Duodenal mucosa (tissue), 2 donors: ENCODE measurements at regions not wholly inside any gene's neighbourhood (a gene's known extent, or its start where the extent isn't known, plus 50 kb on each side); places are given as distances from the start of the nearest gene placed in this dataset.
A peak's percentile ranks its signal among the peaks of the same experiment; 100 is the strongest.

Source experiments
- H3K27ac ChIP-seq: one replicate; pipeline ENCODE4 v1.7.0; 2013; ENCODE audit warnings: low read depth, low read length
- H3K27me3 ChIP-seq, 2 donors: one replicate each; pipeline ENCODE4 v1.7.0; 2013; ENCODE audit warnings: low read length in 2 of 2, control low read depth in 1 of 2; ENCODE audit not compliant: insufficient read depth in 2 of 2, control insufficient read depth in 1 of 2
- H3K36me3 ChIP-seq, 2 donors: one replicate each; pipeline ENCODE4 v1.7.0; 2013; ENCODE audit warnings: low read length in 2 of 2, control low read depth in 1 of 2; ENCODE audit not compliant: insufficient read depth in 2 of 2, control insufficient read depth in 1 of 2
- H3K4me1 ChIP-seq, 2 donors: one replicate each; pipeline ENCODE4 v1.7.0; 2013; ENCODE audit warnings: low read length in 2 of 2, control low read depth in 1 of 2; ENCODE audit not compliant: insufficient read depth in 2 of 2, control insufficient read depth in 1 of 2
- H3K4me3 ChIP-seq, 2 donors: one replicate each; pipeline ENCODE4 v1.7.0; 2013; ENCODE audit warnings: low read length in 2 of 2, low read depth in 1 of 2
- H3K9ac ChIP-seq, 2 donors: one replicate each; pipeline ENCODE4 v1.7.0; 2013; ENCODE audit warnings: low read length in 2 of 2, low read depth in 1 of 2
- H3K9me3 ChIP-seq, 2 donors: one replicate each; pipeline ENCODE4 v1.7.0; 2013; ENCODE audit warnings: low read length in 2 of 2, control low read depth in 1 of 2; ENCODE audit not compliant: control insufficient read depth in 1 of 2

DNA sequence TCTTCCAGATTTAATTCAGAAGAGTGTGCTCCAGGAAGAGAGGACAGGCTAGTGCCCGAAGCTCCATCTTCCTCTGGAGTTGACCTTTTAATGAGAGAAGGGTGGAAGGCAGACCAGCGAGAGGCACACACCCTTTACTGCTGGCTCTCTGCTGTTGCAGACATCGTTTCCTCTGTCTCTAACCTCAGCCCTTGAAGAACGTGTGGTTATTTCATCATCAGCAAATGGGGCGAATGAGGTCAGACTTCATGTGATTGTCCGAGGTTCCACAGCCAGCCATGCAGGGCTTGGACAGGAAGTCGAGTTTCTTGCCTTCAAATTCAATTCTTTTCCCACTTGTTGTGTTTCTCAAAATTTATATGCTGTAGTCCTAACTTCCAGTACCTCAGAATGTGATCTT is 155.2 kb upstream of the MSX1 start:
- H3K27ac ChIP-seq, result no peak overlapping the region

DNA sequence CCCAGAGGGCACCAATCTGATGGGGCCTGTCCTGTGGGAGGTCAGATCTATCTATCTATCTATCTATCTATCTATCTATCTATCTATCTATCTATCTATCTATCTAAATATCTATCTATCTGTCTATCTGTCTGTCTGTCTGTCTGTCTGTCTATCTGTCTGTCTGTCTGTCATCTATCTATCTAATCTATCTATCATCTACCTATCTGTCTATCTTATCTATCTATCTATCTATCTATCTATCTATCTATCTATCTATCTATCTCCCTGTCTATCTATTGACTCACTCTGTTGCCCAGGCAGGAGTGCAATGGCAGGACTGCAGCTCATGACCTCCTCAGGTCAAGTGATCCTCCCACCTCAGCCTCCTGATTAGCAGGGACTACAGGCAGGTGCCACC is 155.7 kb upstream of the STX18 start:
- Histone ChIP-seq H3K36me3 (no peaks in the 10 kb centered on the region), H3K27me3 (no peaks in the 10 kb centered on the region), H3K4me1 (no peaks in the 10 kb centered on the region), H3K4me3 (no peak overlapping the region), H3K27ac (no peak overlapping the region), H3K9ac (no peak overlapping the region), H3K9me3 (no peaks in the 10 kb centered on the region)

More for the DNA sequence above, 155.2 kb upstream of the MSX1 start:
- Histone ChIP-seq H3K4me3 (no peak overlapping the region), H3K9me3 (no peaks in the 10 kb centered on the region), H3K27me3 (no peaks in the 10 kb centered on the region), H3K4me1 (no peaks in the 10 kb centered on the region), H3K36me3 (no peaks in the 10 kb centered on the region), H3K9ac (no peak overlapping the region)

DNA sequence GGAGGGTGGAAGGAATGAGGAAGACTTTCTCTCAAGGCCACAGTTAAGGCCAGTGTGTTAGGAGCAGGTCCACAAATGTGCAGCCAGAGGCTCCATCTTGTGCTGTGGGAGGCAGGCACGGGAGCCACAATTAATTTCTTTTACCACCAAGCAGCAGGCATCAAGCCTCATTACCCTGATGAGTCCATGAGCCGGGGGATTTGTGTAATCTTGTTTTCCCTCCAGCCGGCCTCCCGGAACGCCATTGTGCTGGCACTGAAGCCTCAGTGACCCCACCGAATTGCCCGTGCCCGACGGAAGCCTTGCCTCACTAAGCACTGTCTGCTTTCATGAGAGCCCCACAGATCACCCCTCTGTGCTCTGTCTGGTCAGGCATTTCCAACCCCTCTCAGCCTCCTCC is 154.7 kb upstream of the STX18 start:
- Histone ChIP-seq H3K27me3 (no peaks in the 10 kb centered on the region), H3K36me3 (no peaks in the 10 kb centered on the region), H3K4me3 (no peak overlapping the region), H3K4me1 (no peaks in the 10 kb centered on the region), H3K9me3 (no peaks in the 10 kb centered on the region), H3K27ac (no peak overlapping the region), H3K9ac (no peak overlapping the region)

DNA sequence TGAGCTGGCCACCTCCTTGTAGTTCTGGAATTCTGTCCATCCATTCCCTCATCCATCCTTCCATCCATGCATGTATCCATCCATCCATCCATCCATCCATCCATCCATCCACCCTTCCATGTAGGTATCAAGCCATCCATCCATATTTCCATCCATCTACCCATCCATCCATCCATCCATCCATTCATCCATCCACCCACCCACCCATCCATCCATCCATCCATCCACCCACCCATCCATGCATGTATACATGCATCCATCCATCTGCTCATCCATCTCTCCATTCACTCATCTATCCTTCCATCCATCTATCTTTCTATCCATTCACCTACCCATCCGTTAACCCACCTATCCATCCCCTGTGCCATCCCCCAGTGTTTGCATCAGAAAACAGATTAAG is 153.6 kb upstream of the STX18 start:
- no peak overlapping the region for H3K9ac ChIP-seq
- H3K4me3 ChIP-seq, result no peak overlapping the region
- no peaks in the 10 kb centered on the region for H3K27me3 ChIP-seq
- no peaks in the 10 kb centered on the region for H3K4me1 ChIP-seq
- H3K36me3 ChIP-seq, result no peaks in the 10 kb centered on the region
- no peak overlapping the region for H3K27ac ChIP-seq
- H3K9me3 ChIP-seq, result no peaks in the 10 kb centered on the region

DNA sequence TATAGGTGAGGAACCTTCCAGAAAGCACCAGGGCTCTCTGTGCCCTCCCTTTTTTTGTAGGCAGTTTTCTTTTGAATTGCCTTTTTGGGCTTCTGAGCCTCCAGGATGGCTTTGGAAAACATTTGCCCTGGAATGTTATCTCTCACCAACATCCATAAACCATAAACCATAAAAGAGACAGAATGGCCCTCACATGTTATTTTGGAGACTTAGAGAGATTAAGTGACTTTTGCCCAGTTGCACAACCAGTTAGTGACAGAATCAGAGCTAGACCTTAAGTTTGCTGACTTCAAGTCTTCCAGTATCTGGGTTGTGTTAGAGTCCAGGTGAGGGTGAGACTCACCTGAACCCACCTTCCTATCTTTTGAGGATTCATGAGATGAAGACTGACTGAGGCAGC is 153.0 kb upstream of the STX18 start:
- Histone ChIP-seq H3K36me3 (no peaks in the 10 kb centered on the region), H3K27me3 (no peaks in the 10 kb centered on the region), H3K9ac (no peak overlapping the region), H3K4me1 (no peaks in the 10 kb centered on the region), H3K27ac (no peak overlapping the region), H3K4me3 (no peak overlapping the region), H3K9me3 (no peaks in the 10 kb centered on the region)

DNA sequence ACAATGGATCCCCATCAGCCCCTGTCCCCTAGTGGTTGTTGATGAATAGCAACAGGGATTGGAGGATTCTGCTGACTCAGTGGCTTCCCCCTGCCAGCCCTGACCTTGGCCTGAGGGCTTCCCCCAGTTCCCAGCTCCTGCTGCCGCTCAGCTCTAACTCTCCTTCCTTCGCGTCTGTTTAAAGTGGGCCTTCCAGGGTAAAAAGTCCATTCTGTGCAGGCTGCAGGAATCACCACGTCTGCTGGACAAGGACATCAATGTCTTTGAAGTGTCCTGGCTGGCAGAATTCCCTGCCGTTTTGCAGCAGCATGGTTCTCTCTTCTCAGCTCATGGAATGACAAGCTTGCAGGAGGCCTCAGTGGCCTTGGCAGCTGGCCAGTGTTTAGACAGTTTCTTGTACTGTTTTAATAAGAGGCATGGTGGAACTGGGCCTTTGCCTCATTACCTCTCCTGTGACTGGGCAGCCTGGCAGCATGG is 152.5 kb upstream of the STX18 start:
- H3K27me3 ChIP-seq, result no peaks in the 10 kb centered on the region
- no peak overlapping the region for H3K9ac ChIP-seq
- no peaks in the 10 kb centered on the region for H3K4me1 ChIP-seq
- no peaks in the 10 kb centered on the region for H3K9me3 ChIP-seq
- no peak overlapping the region for H3K4me3 ChIP-seq
- no peak overlapping the region for H3K27ac ChIP-seq
- no peaks in the 10 kb centered on the region for H3K36me3 ChIP-seq

DNA sequence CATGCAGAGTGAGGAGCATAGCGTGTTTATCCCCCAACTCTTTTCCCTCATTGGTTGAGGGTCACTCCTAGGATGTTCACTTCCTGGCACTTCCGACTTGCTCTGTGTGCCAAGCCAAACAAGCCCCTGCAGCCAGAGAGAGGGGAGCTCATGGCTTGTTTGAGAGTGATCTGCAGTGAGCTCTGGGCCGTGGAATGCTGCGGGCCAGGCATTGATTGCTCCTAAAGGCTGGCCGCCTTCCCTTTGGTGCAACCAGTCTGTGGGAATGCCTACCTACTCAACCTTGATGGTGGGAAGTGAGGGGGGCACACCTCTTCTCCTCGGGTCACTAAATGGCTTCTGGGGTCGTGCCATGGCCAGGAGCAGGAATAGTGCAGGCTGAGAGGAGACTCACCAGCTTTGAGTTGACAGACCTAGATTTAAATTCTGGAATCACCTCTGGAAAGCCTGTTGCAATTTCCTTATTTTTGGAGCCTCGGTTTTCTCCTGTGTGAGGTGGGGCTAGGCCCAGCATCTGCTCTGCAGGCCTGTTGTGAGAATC is 152.0 kb upstream of the STX18 start:
- Histone ChIP-seq H3K9me3 (no peaks in the 10 kb centered on the region), H3K4me1 (no peaks in the 10 kb centered on the region), H3K27ac (no peak overlapping the region), H3K4me3 (no peak overlapping the region), H3K9ac (no peak overlapping the region), H3K36me3 (no peaks in the 10 kb centered on the region), H3K27me3 (no peaks in the 10 kb centered on the region)

DNA sequence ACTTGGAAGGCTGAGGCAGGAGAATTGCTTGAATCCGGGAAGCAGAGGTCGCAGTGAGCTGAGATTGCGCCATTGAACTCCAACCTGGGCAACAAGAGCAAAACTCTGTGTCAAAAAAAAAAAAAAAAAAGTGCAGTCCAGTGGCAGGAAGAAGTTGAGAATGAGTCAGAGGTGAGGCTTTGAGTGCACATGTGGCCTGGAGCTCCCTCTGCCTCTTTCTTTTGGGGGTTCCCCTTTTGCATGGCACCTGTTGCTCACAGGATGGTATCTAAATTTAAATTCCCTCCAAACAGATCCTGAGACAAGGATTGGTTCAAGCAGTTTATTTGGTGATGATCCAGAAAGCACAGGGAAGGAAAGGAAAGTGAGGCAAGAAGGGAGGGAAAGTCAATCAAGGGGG is 151.4 kb upstream of the STX18 start:
- Histone ChIP-seq H3K27ac (no peak overlapping the region), H3K27me3 (no peaks in the 10 kb centered on the region), H3K9me3 (no peaks in the 10 kb centered on the region), H3K4me3 (no peak overlapping the region), H3K9ac (no peak overlapping the region), H3K4me1 (no peaks in the 10 kb centered on the region), H3K36me3 (no peaks in the 10 kb centered on the region)

DNA sequence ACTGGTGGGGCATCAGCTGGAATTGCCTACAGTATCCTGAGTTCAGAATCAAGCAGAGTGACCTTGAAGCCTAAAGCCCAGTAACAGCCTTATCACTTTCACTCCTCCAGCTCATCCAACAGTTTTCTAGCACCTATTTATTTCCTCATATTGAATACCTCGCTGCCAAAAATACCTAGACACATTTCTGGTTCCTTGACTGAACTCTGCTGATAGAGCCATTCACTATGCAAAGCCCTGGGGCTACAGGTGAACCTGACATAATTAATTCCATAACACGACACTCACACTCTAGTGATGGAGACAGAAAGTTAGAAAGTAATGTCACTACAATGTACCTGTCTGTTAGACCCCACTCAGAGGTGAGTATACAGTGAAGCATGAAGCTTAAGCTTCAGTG is 149.0 kb upstream of the STX18 start:
- Histone ChIP-seq H3K36me3 (no peaks in the 10 kb centered on the region), H3K9ac (no peak overlapping the region), H3K9me3 (no peaks in the 10 kb centered on the region), H3K4me3 (no peak overlapping the region), H3K4me1 (no peaks in the 10 kb centered on the region), H3K27ac (no peak overlapping the region), H3K27me3 (no peaks in the 10 kb centered on the region)

DNA sequence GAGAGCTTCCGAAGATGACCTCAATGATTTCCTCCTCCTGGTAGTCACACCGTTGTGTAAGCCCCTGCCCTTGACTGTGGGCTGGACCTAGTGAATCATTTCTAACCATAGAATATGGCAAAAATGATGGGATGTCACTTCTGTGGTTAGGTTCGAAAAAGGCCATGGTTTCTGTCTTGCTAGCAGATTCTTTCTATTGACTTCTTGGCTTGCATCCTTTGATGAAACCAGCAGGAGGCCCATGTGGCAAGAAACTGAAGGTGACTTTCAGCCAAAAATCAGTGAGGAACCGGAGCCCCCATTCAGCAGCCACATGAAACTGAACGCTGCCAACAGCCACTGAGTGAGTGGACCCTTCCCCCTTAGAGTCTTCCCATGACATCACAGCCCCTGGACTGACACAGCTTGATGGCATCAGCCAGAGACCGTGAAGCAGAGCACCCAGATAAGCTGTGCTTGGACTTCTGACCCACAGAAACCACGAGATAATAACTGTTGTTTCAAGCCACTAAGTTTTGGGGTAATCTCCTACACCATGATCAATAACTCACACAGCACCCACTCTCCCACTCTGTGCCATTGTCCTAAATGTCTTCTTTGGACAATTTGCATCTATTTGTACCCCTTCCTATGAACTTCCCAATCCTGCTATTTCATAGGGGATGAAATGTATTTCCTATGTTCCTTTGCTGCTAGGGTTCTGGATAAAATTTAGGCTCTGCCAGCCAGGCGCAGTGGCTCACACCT is 148.0 kb upstream of the STX18 start:
- H3K27me3 ChIP-seq, result no peaks in the 10 kb centered on the region
- no peaks in the 10 kb centered on the region for H3K4me1 ChIP-seq
- no peak overlapping the region for H3K9ac ChIP-seq
- no peaks in the 10 kb centered on the region for H3K36me3 ChIP-seq
- no peaks in the 10 kb centered on the region for H3K9me3 ChIP-seq
- peak overlapping the region in 1 of 2 donors; percentile 10 for H3K4me3 ChIP-seq
- H3K27ac ChIP-seq, result no peak overlapping the region
